ENCODE measurements at regions not wholly inside any gene's neighbourhood (a gene's known extent, or its start where the extent isn't known, plus 50 kb on each side); places are given as distances from the start of the nearest gene placed in this dataset.
"Not testable (repeated sequence)": the region's sequence is repeated elsewhere in the genome, so short reads cannot be mapped to it uniquely, and the experiment has no call there.

- no peak for DNase-seq (ENCODE audit: low read depth)
These were observed 1535.3 kb upstream of the PCDH10 start for GRCh38 chr4:131613824-131614216.

GRCh38 chr4:131632877-131633276 is 1516.2 kb upstream of the PCDH10 start:
- no peak for DNase-seq (ENCODE audit: low read depth)

GRCh38 chr4:131635191-131635590 is 1513.9 kb upstream of the PCDH10 start:
- no peak for DNase-seq (ENCODE audit: low read depth)

GRCh38 chr4:131638781-131639180 is 1510.3 kb upstream of the PCDH10 start:
- no peak for DNase-seq (ENCODE audit: low read depth)

- DNase-seq (ENCODE audit: low read depth): no peak
These were observed 1504.5 kb upstream of the PCDH10 start for GRCh38 chr4:131644619-131645018.

- no peak for DNase-seq (ENCODE audit: low read depth)
These were observed 1499.9 kb upstream of the PCDH10 start for GRCh38 chr4:131649227-131649626.

- no peak for DNase-seq (ENCODE audit: low read depth)
These were observed 1498.1 kb upstream of the PCDH10 start for GRCh38 chr4:131650951-131651350.

GRCh38 chr4:131683314-131683713 is 1465.8 kb upstream of the PCDH10 start:
- not testable (repeated sequence) for DNase-seq (ENCODE audit: low read depth)

- no peak for DNase-seq (ENCODE audit: low read depth)
These were observed 1427.2 kb upstream of the PCDH10 start for GRCh38 chr4:131721883-131722282.

- not testable (repeated sequence) for DNase-seq (ENCODE audit: low read depth)
These were observed 1426.0 kb upstream of the PCDH10 start for GRCh38 chr4:131723069-131723468.

GRCh38 chr4:131724847-131725246 is 1424.2 kb upstream of the PCDH10 start:
- DNase-seq (ENCODE audit: low read depth): peak; percentile 5

GRCh38 chr4:131725521-131725920 is 1423.6 kb upstream of the PCDH10 start:
- not testable (repeated sequence) for DNase-seq (ENCODE audit: low read depth)

- not testable (repeated sequence) for DNase-seq (ENCODE audit: low read depth)
These were observed 1422.2 kb upstream of the PCDH10 start for GRCh38 chr4:131726940-131727339.

- DNase-seq (ENCODE audit: low read depth): not testable (repeated sequence)
These were observed 1421.7 kb upstream of the PCDH10 start for GRCh38 chr4:131727418-131727817.

GRCh38 chr4:131729205-131729604 is 1419.9 kb upstream of the PCDH10 start:
- not testable (repeated sequence) for DNase-seq (ENCODE audit: low read depth)

GRCh38 chr4:131729716-131730398 is 1419.2 kb upstream of the PCDH10 start:
- not testable (repeated sequence) for DNase-seq (ENCODE audit: low read depth)

- not testable (repeated sequence) for DNase-seq (ENCODE audit: low read depth)
These were observed 1418.5 kb upstream of the PCDH10 start for GRCh38 chr4:131730574-131730973.

- not testable (repeated sequence) for DNase-seq (ENCODE audit: low read depth)
These were observed 1417.0 kb upstream of the PCDH10 start for GRCh38 chr4:131732034-131732630.

- DNase-seq (ENCODE audit: low read depth): not testable (repeated sequence)
These were observed 1414.8 kb upstream of the PCDH10 start for GRCh38 chr4:131734321-131734720.

- not testable (repeated sequence) for DNase-seq (ENCODE audit: low read depth)
These were observed 1414.2 kb upstream of the PCDH10 start for GRCh38 chr4:131734851-131735385.

GRCh38 chr4:131738991-131739390 is 1410.1 kb upstream of the PCDH10 start:
- not testable (repeated sequence) for DNase-seq (ENCODE audit: low read depth)

- not testable (repeated sequence) for DNase-seq (ENCODE audit: low read depth)
These were observed 1407.3 kb upstream of the PCDH10 start for GRCh38 chr4:131741836-131742235.

All from forelimb muscle (tissue), 1 donor.